ENCODE measurements at regions not wholly inside any gene's neighbourhood (a gene's known extent, or its start where the extent isn't known, plus 50 kb on each side); places are given as distances from the start of the nearest gene placed in this dataset.
"Not testable (repeated sequence)": the region's sequence is repeated elsewhere in the genome, so short reads cannot be mapped to it uniquely, and the experiment has no call there.

GRCh38 chr16:79973320-79973719 is 372.8 kb upstream of the MAF start:
- DNase-seq (ENCODE audit: low spot score): no peak

GRCh38 chr16:79972053-79972704 is 371.6 kb upstream of the MAF start:
- no peak for DNase-seq (ENCODE audit: low spot score)

- no peak for DNase-seq (ENCODE audit: low spot score)
These were observed 370.7 kb upstream of the MAF start for GRCh38 chr16:79971237-79971572.

GRCh38 chr16:79970551-79971236 is 370.2 kb upstream of the MAF start:
- no peak for DNase-seq (ENCODE audit: low spot score)

GRCh38 chr16:79970087-79970486 is 369.6 kb upstream of the MAF start:
- no peak for DNase-seq (ENCODE audit: low spot score)

GRCh38 chr16:79969458-79969857 is 368.9 kb upstream of the MAF start:
- DNase-seq (ENCODE audit: low spot score): no peak

GRCh38 chr16:79966226-79966625 is 365.7 kb upstream of the MAF start:
- DNase-seq (ENCODE audit: low spot score): no peak

GRCh38 chr16:79965718-79966117 is 365.2 kb upstream of the MAF start:
- no peak for DNase-seq (ENCODE audit: low spot score)

GRCh38 chr16:79964104-79964503 is 363.6 kb upstream of the MAF start:
- DNase-seq (ENCODE audit: low spot score): no peak

- no peak for DNase-seq (ENCODE audit: low spot score)
These were observed 362.4 kb upstream of the MAF start for GRCh38 chr16:79962962-79963361.

- no peak for DNase-seq (ENCODE audit: low spot score)
These were observed 358.7 kb upstream of the MAF start for GRCh38 chr16:79959226-79959625.

GRCh38 chr16:79954921-79955705 is 354.6 kb upstream of the MAF start:
- DNase-seq (ENCODE audit: low spot score): no peak

GRCh38 chr16:79950932-79951719 is 350.6 kb upstream of the MAF start:
- DNase-seq (ENCODE audit: low spot score): no peak

GRCh38 chr16:79949417-79949816 is 348.9 kb upstream of the MAF start:
- no peak for DNase-seq (ENCODE audit: low spot score)

GRCh38 chr16:79947771-79948170 is 347.2 kb upstream of the MAF start:
- DNase-seq (ENCODE audit: low spot score): no peak

- DNase-seq (ENCODE audit: low spot score): no peak
These were observed 345.7 kb upstream of the MAF start for GRCh38 chr16:79946252-79946651.

- no peak for DNase-seq (ENCODE audit: low spot score)
These were observed 343.2 kb upstream of the MAF start for GRCh38 chr16:79943736-79944135.

- DNase-seq (ENCODE audit: low spot score): no peak
These were observed 338.0 kb upstream of the MAF start for GRCh38 chr16:79938575-79938974.

- not testable (repeated sequence) for DNase-seq (ENCODE audit: low spot score)
These were observed 337.1 kb upstream of the MAF start for GRCh38 chr16:79937671-79938070.

GRCh38 chr16:79933603-79934002 is 333.1 kb upstream of the MAF start:
- no peak for DNase-seq (ENCODE audit: low spot score)

GRCh38 chr16:79932572-79932971 is 332.0 kb upstream of the MAF start:
- no peak for DNase-seq (ENCODE audit: low spot score)

- DNase-seq (ENCODE audit: low spot score): no peak
These were observed 331.2 kb upstream of the MAF start for GRCh38 chr16:79931721-79932120.

Measured in D341Med (cell line).